PFSK-1 (cell line): ENCODE measurements at regions not wholly inside any gene's neighbourhood (a gene's known extent, or its start where the extent isn't known, plus 50 kb on each side); places are given as distances from the start of the nearest gene placed in this dataset.

Experiments used
- POLR2AphosphoS5 ChIP-seq: IDR thresholded peaks from 2 replicates; pipeline ENCODE4 v1.6.1; 2012; ENCODE audit warnings: low read depth, mild to moderate bottlenecking, control low read depth, low read length, moderate library complexity
- REST ChIP-seq, 2 experiments: IDR thresholded peaks; 2 replicates each; pipeline versions ENCODE4 v1.6.1 to v1.8.0; 2011 to 2012; ENCODE audit warnings: low read depth in 2 of 2, low read length in 2 of 2, control low read depth in 1 of 2, inconsistent platforms in 1 of 2, mild to moderate bottlenecking in 1 of 2, moderate library complexity in 1 of 2; ENCODE audit not compliant: insufficient read depth in 1 of 2
- SIN3A ChIP-seq: IDR thresholded peaks from 2 replicates; pipeline ENCODE4 v1.6.1; 2012; ENCODE audit warnings: mild to moderate bottlenecking, low read length, moderate library complexity, borderline replicate concordance; ENCODE audit not compliant: insufficient read depth
- TAF1 ChIP-seq: IDR thresholded peaks from 2 replicates; pipeline ENCODE4 v1.6.1; 2012; ENCODE audit warnings: low read length, control low read depth, borderline replicate concordance; ENCODE audit not compliant: insufficient read depth

- TF ChIP-seq TAF1 (no peak), POLR2AphosphoS5 (no peak), REST (IDR thresholded peaks at IDR 0.05; ENCODE audit: insufficient read depth in 1 of 2, low read depth in 2 of 2, low read length in 2 of 2) (no peak), SIN3A (no peak)
Measured at GRCh38 chr7:48841739-48842138, 82.6 kb upstream of the CDC14C start.
